KOPT-K1 (cell line): ENCODE measurements at regions not wholly inside any gene's neighbourhood (a gene's known extent, or its start where the extent isn't known, plus 50 kb on each side); places are given as distances from the start of the nearest gene placed in this dataset.

Experiments used
- H3K27ac ChIP-seq: fragments of 200-600 bp; sonication (generic); 2 replicates; pipeline ENCODE4 v1.5.1; 2016; ENCODE audit warnings: antibody characterized with exemption, mild to moderate bottlenecking, low read depth, low read length; ENCODE audit not compliant: poor library complexity, severe bottlenecking
- H3K36me3 ChIP-seq: fragments of 200-600 bp; sonication (generic); 2 replicates; pipeline ENCODE4 v1.5.1; 2017; ENCODE audit warnings: antibody characterized with exemption, mild to moderate bottlenecking, low read length, moderate library complexity; ENCODE audit not compliant: insufficient read depth
- H3K9me3 ChIP-seq: fragments of 200-600 bp; sonication (generic); 2 replicates; pipeline ENCODE4 v1.5.1; 2017; ENCODE audit warnings: antibody characterized with exemption, low read length, mild to moderate bottlenecking; ENCODE audit not compliant: insufficient read depth, poor library complexity, severe bottlenecking

DNA sequence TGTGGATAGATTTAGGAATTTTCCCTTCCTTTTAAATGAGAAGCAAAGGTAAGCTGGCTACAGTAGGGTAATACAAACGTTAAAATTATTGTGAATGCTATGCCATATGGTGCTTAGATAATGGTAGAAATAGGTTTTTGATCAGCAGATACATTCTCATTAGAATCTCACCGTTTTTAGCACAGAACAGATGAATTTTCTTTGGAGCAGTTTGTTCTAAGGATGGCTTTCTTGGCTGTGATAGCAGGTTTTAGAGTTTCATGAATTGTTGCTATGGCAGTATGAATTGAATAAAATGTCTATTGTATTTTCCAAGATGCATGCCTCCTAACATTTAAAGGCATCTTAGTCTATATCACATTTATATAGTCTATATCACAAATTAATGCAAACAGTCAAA, 1394.5 kb downstream of the EPHA7 start:
- Histone ChIP-seq H3K36me3 (no peaks in the 10 kb centered on the region), H3K9me3 (no peaks in the 10 kb centered on the region), H3K27ac (no peak overlapping the region)

DNA sequence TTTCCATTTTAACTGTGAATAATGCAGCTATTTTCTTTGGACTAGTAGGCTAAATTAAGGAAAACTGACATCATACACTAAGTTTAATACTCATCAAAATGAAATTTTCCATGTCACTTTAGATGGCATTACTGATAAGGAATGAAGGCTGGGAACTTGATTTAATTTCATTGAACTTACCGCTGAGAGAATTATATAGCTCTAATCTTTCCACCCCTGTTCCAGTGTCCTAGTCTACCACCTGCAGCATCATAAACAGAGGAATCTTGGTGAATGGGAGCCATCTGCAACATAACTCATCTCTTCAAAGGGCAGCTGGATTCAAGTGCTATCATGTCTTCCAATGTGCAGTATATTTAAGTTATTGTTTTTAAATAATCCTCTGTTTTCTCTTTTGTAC, 1395.2 kb downstream of the EPHA7 start:
- Histone ChIP-seq H3K27ac (no peak overlapping the region), H3K9me3 (no peaks in the 10 kb centered on the region), H3K36me3 (no peaks in the 10 kb centered on the region)

DNA sequence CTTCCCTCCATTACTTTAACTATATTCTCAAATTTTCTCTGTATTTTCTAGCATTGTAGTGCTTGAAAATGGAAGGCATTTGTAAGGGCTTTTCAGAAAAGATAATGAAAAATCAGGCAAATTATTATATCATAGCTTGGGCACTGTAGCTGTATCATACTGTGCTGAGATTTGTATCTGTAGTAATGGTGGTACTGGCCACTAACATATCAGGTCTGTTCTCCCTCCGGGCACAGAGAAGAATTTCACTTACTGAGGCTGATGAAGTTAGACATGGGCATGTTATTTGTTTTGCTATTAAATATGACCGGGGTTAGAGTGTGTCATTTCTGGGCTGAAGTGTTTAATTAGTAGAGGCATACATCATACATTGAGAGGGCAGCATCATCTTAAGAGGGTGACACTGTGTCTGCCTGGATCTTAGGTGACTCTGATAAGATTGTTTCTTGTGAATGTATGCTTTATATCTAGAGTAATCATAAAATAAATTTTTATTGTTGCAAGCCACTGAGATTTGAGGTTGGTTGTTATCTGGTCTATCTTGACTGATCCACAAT, 1395.9 kb downstream of the EPHA7 start:
- Histone ChIP-seq H3K27ac (no peak overlapping the region), H3K36me3 (no peaks in the 10 kb centered on the region), H3K9me3 (no peaks in the 10 kb centered on the region)

DNA sequence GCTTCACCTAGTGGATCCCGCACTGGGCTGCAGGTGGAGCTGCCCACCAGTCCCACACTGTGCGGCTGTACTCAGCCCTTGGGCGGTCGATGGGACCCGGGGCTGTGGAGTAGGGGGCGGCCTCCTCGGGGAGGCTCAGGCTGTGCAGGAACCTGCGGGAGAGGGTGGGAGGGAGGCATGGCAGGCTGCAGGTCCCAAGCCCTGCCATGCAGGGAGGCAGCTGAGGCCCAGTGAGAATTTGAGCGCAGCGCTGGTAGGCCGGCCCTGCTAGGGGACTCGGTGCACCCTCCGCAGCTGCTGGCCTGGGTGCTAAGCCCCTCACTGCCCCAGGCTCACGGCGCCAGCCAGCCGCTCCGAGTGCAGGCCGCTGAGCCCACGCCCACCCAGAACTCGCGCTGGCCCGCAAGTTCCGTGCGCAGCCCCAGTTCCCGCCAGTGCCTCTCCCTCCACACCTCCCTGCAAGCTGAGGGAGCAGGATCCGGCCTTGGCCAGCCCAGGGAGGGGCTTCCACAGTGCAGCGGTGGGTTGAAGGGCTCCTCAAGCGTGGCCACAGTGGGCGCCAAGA, 1407.6 kb downstream of the EPHA7 start:
- Histone ChIP-seq H3K36me3 (no peaks in the 10 kb centered on the region), H3K9me3 (no peaks in the 10 kb centered on the region), H3K27ac (no peak overlapping the region)

DNA sequence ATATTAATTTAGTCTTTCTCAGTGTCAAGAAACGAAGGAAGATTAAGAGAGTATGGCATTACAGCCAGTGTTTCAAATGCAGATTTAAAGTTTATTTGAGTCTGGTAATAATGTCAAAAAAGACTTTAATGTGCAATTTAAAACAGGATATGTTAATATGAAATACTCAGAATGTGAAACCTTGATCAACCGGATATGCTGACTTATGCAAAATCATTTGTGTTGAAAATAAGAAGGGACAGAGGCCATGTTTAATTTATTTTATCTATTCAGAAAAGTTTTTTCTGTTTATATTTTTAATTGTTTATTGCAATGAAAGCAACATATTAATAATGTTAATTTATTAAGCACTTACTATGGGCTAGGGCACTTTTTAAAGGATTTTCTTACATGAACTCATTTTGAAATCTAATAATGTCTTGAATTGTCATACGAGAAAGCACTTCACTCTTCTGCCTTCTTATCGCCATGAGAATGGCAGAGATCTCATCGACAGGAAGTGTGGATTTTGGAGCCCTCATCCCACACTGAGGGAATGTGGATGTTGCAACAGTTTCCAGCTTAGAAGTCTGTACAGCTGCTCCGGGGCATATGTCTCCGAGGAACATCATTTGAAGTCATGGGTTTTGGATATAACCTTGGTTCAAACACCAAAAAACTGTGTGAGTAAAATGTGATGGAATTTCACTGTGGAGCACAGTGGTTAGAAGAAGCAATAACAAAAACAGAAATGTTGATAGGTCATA, 1410.4 kb downstream of the EPHA7 start:
- H3K36me3 ChIP-seq: no peaks in the 10 kb centered on the region
- no peaks in the 10 kb centered on the region for H3K9me3 ChIP-seq
- H3K27ac ChIP-seq: no peak overlapping the region

DNA sequence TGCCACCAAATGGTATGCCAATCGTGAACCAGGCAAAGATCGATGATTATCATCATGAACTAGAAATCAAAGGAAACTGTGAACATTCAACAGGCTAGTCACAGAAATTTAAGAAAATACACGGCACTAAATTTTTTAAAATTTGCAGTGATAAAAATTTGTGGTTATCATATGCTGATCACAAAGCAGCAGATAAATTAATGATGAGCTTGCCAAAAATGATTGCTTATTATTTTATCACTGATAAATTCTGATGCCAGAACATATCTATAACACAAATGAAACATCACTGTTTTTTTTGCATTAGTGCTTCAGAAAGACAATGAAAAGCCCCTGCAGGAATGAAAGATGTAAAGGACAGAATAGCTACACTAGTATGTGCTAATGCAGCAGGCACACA, 1413.2 kb upstream of the MAP3K7 start:
- Histone ChIP-seq H3K27ac (no peak overlapping the region), H3K36me3 (no peaks in the 10 kb centered on the region), H3K9me3 (no peaks in the 10 kb centered on the region)

DNA sequence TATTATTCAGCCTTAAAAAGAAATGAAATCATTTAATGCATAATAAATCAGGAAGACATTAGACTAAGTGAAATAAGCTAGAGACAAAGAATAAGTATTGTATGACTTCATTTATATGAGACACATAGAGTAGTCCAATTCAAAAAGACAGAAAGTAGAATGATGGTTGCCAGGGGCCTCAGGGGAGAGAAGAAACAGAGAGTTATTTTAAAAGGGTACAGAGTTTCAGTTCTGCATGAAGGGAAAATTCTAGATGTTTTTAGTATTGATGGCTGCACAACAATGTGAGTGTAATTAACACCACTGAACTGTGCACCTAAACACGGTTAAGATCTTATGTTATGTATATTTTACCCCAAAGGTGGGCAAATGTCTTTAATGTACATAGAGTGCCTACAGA, 1407.9 kb upstream of the MAP3K7 start:
- H3K27ac ChIP-seq: no peak overlapping the region
- H3K9me3 ChIP-seq: no peaks in the 10 kb centered on the region
- no peaks in the 10 kb centered on the region for H3K36me3 ChIP-seq

DNA sequence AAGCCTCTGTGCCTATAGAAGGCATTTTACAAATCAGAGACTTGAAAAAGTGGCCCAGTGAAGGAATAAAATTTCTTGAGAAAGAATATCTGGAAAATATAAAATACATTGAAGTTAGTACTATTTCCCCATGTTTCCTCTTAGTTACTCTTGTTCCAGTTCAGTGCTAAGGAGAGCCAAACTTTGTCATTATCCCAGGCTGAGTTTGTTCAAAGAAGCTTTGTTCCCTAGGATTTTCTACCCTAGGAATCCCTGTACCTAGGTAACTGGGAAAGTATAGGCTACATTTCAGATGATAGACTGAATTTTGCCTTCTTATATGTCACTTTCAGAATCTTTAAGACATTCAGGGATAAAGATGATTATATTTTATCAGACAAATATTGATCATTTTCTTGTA, 1395.7 kb upstream of the MAP3K7 start:
- Histone ChIP-seq H3K9me3 (no peaks in the 10 kb centered on the region), H3K36me3 (no peaks in the 10 kb centered on the region), H3K27ac (no peak overlapping the region)

DNA sequence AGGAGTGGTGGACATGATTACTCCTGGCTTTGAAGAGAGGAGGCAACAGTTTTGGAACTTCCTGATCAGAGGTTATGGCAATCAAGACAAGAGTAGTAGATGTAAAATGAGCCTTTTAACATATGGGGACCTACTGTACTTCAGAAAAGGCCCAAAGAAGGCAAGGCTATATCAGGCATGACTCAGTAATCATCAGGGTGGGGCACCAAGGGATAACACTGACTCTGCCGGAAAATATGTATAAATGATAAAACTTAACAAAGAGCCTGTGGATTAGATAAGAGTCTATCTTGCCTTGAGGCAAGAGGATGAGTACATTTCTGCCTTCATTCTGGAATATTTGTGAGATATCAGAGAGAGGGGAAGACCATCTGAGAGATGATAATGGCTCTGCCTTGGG, 1389.9 kb upstream of the MAP3K7 start:
- Histone ChIP-seq H3K36me3 (no peaks in the 10 kb centered on the region), H3K27ac (no peak overlapping the region), H3K9me3 (no peaks in the 10 kb centered on the region)

DNA sequence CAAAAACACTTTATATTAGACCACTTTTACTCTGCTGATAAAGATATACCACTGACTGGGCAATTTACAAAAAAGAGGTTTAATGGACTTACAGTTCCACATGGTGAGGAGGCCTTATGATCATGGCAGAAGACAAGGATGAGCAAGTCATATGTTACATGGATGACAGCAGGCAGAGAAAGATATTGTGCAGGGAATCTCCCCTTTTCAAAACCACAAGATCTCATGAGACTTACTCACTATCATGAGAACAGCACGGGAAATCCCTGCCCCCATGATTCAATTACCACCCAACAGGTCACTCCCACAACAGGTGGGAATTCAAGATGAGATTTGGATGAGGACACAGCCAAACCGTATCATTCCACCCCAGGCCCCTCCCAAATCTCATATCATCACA, 1383.8 kb upstream of the MAP3K7 start:
- H3K27ac ChIP-seq: no peak overlapping the region
- H3K36me3 ChIP-seq: no peaks in the 10 kb centered on the region
- peaks cover 10% of the 10 kb centered on the region for H3K9me3 ChIP-seq

DNA sequence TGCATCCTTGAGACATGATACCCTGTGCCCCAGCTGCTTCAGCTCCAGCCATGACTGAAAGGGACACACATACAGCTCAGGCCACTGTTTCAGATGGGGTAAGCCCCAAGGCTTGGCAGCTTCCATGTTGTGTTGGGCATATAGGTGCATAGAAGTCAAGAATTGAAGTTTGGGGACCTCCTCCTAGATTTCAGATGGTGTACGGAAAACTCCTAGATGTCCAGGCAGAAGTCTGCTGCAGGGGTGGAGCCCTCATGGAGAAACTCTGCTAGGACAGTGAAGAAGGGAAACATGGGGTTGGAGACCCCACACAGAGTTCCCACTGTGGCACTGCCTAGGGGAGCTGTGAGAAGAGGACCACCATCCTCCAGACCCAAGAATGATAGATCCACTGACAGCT, 1379.0 kb upstream of the MAP3K7 start:
- Histone ChIP-seq H3K9me3 (peaks cover 19% of the 10 kb centered on the region), H3K27ac (no peak overlapping the region), H3K36me3 (no peaks in the 10 kb centered on the region)

DNA sequence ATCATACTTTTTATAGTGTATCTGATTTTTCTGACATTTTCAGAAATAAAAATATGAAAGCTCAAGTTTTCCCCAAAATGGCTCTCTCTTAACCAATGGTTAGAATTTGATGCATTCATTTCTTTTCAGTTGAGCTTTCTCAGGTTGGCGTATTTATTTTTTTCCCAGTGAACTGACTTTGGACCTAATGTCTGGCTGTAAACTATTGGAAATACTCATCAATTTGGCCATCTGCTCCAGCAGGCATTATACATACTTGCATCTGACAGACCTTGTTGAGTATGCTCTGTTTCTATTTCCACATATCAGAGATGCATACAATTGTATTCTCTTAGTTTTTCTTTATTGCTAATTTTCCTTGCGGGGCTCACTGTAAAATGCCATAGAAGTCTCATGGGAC, 1374.8 kb upstream of the MAP3K7 start:
- Histone ChIP-seq H3K36me3 (no peaks in the 10 kb centered on the region), H3K27ac (no peak overlapping the region), H3K9me3 (peaks cover 17% of the 10 kb centered on the region)

DNA sequence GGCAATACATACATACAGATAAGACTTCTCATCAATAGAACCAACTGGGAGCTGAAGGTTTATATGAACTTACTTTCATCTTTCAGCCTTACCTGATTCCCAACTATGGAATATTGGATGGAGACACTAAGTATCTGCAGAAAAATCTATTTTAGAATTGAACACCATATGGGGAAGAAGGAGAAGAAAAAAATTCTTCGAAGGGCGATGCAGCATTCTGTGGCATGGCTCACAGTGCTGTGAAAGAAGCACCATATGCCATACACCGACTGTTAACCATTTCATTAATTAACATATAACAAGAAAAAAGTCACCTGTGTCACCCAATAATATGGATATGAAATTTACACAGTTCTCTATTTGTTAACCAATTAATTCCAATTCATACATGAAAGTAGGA, 1374.4 kb upstream of the MAP3K7 start:
- Histone ChIP-seq H3K9me3 (peaks cover 15% of the 10 kb centered on the region), H3K36me3 (no peaks in the 10 kb centered on the region), H3K27ac (no peak overlapping the region)

DNA sequence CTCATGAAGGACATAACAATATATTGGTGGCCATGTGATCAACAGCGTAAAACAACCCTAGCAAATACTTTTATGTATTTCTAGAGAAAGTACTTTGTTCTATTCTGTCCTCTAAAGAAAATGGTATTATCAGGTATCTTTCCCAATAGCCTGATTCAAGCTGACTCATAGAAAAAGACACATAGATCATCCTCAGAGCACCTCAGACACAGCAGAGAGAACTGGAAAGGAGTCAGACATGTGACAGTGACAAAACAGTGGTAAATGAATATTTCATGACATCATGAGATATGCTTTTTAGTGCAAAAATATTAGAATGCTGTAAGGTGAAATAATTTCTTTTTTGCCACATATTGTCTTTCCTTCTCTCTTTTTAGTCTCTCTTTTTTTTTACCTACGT, 1355.0 kb upstream of the MAP3K7 start:
- Histone ChIP-seq H3K36me3 (no peaks in the 10 kb centered on the region), H3K27ac (no peak overlapping the region), H3K9me3 (no peaks in the 10 kb centered on the region)

DNA sequence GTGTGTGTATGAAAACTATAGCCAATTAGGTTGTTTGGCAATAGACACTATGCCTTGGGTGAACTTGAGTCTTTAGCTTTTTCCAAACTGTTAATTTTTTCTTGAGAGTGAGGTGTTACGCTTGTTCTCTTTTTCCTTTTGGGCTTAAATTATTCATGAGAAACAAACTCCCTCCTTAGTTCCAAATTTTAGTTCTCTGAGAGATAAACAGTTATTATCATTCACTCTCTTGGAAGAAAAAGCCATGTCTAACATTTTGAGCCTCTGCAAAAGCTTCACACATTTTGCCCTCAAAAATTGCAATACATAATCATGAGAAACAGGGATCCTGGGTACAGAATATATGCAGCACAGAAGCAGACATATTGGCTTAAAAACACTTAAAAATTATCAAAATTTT, 1353.9 kb upstream of the MAP3K7 start:
- Histone ChIP-seq H3K9me3 (no peaks in the 10 kb centered on the region), H3K27ac (no peak overlapping the region), H3K36me3 (no peaks in the 10 kb centered on the region)

DNA sequence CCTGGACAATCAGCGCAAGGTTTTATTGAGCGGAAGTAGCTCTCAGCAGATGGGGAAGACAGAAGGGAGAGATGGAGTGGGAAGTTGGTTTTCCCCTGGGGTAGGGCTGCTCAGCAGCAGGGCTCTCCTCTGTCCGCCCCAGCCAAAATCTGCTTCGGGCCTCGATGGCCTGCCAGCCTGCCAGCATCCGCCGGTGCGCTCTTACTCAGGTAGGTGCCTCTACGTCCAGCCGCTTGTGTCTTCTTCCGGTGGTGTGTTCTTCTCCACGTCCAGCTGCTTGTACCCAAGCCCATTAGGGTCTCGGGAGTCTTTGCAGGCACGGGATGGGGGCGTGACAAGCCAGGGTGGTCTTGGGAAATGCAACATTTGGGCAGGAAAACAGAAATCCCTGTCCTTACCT, 1340.0 kb upstream of the MAP3K7 start:
- no peaks in the 10 kb centered on the region for H3K9me3 ChIP-seq
- H3K27ac ChIP-seq: no peak overlapping the region
- H3K36me3 ChIP-seq: no peaks in the 10 kb centered on the region
